DND-41 (cell line): ENCODE measurements at regions not wholly inside any gene's neighbourhood (a gene's known extent, or its start where the extent isn't known, plus 50 kb on each side); places are given as distances from the start of the nearest gene placed in this dataset.

Experiments used
- ATAC-seq: fragments of 200-7000 bp; cut with Tn5 transposase; 3 replicates; pipeline ENCODE4 v1.9.1; 2021; ENCODE audit warnings: low read depth; ENCODE audit not compliant: insufficient read depth
- DNase-seq: peaks from one replicate; pipeline ENCODE4 v3.0.0-alpha.2; 2020
- H2AFZ ChIP-seq: 2 replicates; pipeline ENCODE4 v1.6.0; 2012; ENCODE audit warnings: low read depth, low read length
- H3K27ac ChIP-seq: 2 replicates; pipeline ENCODE4 v1.5.1; 2012; ENCODE audit warnings: low read length, inconsistent platforms
- H3K27me3 ChIP-seq: fragments of 200-600 bp; sonication (generic); 2 replicates; pipeline ENCODE4 v1.6.0; 2012; ENCODE audit warnings: low read length, mild to moderate bottlenecking, inconsistent platforms; ENCODE audit not compliant: insufficient read depth, poor library complexity
- H3K36me3 ChIP-seq: 2 replicates; pipeline ENCODE4 v1.5.1; 2012; ENCODE audit warnings: low read length, inconsistent platforms; ENCODE audit not compliant: insufficient read depth
- H3K4me1 ChIP-seq: 2 replicates; pipeline ENCODE4 v1.5.1; 2012; ENCODE audit warnings: mild to moderate bottlenecking, low read length; ENCODE audit not compliant: insufficient read depth
- H3K4me2 ChIP-seq: 2 replicates; pipeline ENCODE4 v1.6.0; 2012; ENCODE audit warnings: mild to moderate bottlenecking, moderate library complexity, low read length, inconsistent platforms; ENCODE audit not compliant: insufficient read depth
- H3K4me3 ChIP-seq, 2 experiments: fragments of 200-600 bp in 1 of 2; shearing (Covaris generic) in 1 of 2; 2 replicates each; pipeline ENCODE4 v1.5.1; 2012 to 2016; ENCODE audit warnings: inconsistent platforms in 2 of 2, low read length in 2 of 2, mild to moderate bottlenecking in 2 of 2, low read depth in 1 of 2, moderate library complexity in 1 of 2
- H3K79me2 ChIP-seq: 2 replicates; pipeline ENCODE4 v1.6.0; 2012; ENCODE audit warnings: low read length, inconsistent platforms; ENCODE audit not compliant: insufficient read depth
- H3K9ac ChIP-seq: 2 replicates; pipeline ENCODE4 v1.6.0; 2012; ENCODE audit warnings: low read depth, mild to moderate bottlenecking, inconsistent platforms, low read length, moderate library complexity
- H3K9me3 ChIP-seq: 2 replicates; pipeline ENCODE4 v1.5.1; 2012; ENCODE audit warnings: low read length, moderate library complexity, mild to moderate bottlenecking, inconsistent platforms; ENCODE audit not compliant: insufficient read depth, severe bottlenecking
- H4K20me1 ChIP-seq: 2 replicates; pipeline ENCODE4 v1.6.0; 2012; ENCODE audit warnings: low read length; ENCODE audit not compliant: insufficient read depth
- CTCF ChIP-seq: IDR thresholded peaks from 2 replicates; pipeline ENCODE4 v1.5.1; 2012; ENCODE audit warnings: borderline replicate concordance, low read length, moderate library complexity, mild to moderate bottlenecking; ENCODE audit not compliant: poor library complexity, severe bottlenecking; ENCODE audit errors: extremely low read depth
- EZH2 ChIP-seq: IDR thresholded peaks from 3 replicates; pipeline ENCODE4 v1.6.1; 2012; ENCODE audit warnings: borderline replicate concordance, low read depth, mild to moderate bottlenecking, moderate library complexity, low read length, inconsistent platforms; ENCODE audit not compliant: severe bottlenecking

- Histone ChIP-seq H3K27ac (no peak overlapping the region), H2AFZ (no peak overlapping the region), H3K4me1 (no peaks in the 10 kb centered on the region), H4K20me1 (no peaks in the 10 kb centered on the region), H3K4me2 (no peak overlapping the region), H3K36me3 (no peaks in the 10 kb centered on the region), H3K9ac (no peak overlapping the region), H3K4me3 (no peak overlapping the region), H3K9me3 (peaks cover under 1% of the 10 kb centered on the region), H3K27me3 (no peaks in the 10 kb centered on the region), H3K79me2 (no peaks in the 10 kb centered on the region)
- DNase-seq: no peak
- no peak for TF ChIP-seq CTCF
- no peak for TF ChIP-seq EZH2
- no peak for ATAC-seq
These were observed 376.8 kb upstream of the ZFP42 start for GRCh38 chr4:187618701-187619281.

DNA sequence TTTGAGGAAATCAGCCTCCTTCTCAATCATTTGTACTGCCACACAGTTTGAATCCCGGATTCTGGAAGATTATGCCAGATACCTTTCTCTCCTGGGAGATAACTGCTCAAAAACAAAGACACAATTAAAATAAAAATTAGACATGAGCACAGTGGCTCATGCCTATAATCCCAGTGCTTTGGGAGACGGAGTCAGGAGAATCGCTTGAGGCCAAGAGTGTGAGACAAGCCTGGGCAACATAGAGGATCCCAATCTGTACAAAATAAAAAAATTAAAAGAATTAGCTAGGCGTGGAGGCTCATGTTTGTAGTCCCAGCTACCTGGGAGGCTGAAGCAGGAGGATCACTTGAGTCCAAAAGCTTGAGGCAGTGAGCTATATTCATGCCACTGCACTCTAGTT, 376.3 kb upstream of the ZFP42 start:
- Histone ChIP-seq H4K20me1 (no peaks in the 10 kb centered on the region), H3K79me2 (no peaks in the 10 kb centered on the region), H3K27ac (no peak overlapping the region), H3K4me3 (no peak overlapping the region), H3K4me1 (no peaks in the 10 kb centered on the region), H3K36me3 (no peaks in the 10 kb centered on the region), H3K9ac (no peak overlapping the region), H2AFZ (no peak overlapping the region), H3K27me3 (no peaks in the 10 kb centered on the region), H3K4me2 (no peak overlapping the region), H3K9me3 (no peaks in the 10 kb centered on the region)
- ATAC-seq (no peak), DNase-seq (no peak)
- TF ChIP-seq EZH2 (no peak), CTCF (no peak)

DNA sequence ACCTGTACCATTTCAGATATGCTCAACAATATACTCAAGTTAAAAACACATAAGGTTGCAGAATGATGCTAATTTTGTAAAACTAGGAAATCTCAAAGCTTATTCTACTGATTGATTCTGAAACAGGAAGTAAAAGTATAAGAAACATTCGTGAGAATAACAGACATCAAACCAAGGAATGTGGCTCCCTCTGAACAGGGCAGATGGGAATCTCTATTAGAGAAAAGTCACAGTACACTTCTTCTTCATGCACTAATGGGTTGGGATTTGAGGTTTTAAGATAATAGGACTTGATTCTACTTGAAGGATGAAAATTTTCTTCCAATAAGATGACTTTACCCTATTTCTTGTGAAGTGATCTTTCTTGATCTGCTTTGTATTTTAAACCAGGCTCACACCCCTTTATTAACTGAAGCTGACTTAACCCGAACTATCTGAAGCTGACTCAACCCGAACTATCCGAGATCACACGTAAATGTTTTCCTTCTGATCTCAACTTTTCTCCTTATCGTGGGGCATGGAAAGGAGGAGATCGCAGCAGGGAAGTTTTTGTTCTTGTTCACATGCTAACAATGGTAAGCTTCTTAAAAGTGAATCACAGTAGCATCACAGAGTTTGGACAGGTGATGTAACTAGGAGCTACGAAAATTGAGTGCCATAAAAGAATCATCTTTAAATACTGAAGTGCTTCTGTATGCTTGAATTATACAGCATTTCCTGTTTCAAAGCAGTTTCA, 363.1 kb upstream of the ZFP42 start:
- Histone ChIP-seq H3K4me1 (no peaks in the 10 kb centered on the region), H4K20me1 (no peaks in the 10 kb centered on the region), H2AFZ (no peak overlapping the region), H3K36me3 (no peaks in the 10 kb centered on the region), H3K4me2 (no peak overlapping the region), H3K9me3 (no peaks in the 10 kb centered on the region), H3K9ac (no peak overlapping the region), H3K27ac (no peak overlapping the region), H3K4me3 (no peak overlapping the region), H3K79me2 (no peaks in the 10 kb centered on the region), H3K27me3 (no peaks in the 10 kb centered on the region)
- DNase-seq: no peak
- TF ChIP-seq EZH2 (no peak), CTCF (no peak)
- no peak for ATAC-seq

- no peaks in the 10 kb centered on the region for H3K36me3 ChIP-seq
- DNase-seq (no peak), ATAC-seq (no peak)
- TF ChIP-seq CTCF (no peak), EZH2 (no peak)
- no peaks in the 10 kb centered on the region for H3K27me3 ChIP-seq
- H3K4me2 ChIP-seq: no peak overlapping the region
- no peak overlapping the region for H3K4me3 ChIP-seq
- H3K9me3 ChIP-seq: no peaks in the 10 kb centered on the region
- H3K27ac ChIP-seq: no peak overlapping the region
- no peaks in the 10 kb centered on the region for H3K4me1 ChIP-seq
- no peak overlapping the region for H2AFZ ChIP-seq
- H4K20me1 ChIP-seq: no peaks in the 10 kb centered on the region
- no peak overlapping the region for H3K9ac ChIP-seq
- H3K79me2 ChIP-seq: no peaks in the 10 kb centered on the region
These were observed 362.3 kb upstream of the ZFP42 start for GRCh38 chr4:187633245-187633644.
